HepG2 (cell line): ENCODE measurements at regions not wholly inside any gene's neighbourhood (a gene's known extent, or its start where the extent isn't known, plus 50 kb on each side); places are given as distances from the start of the nearest gene placed in this dataset.

Experiments used
- FOXP1 ChIP-seq, 2 experiments: fragments of 450-650 bp in 1 of 2; IDR thresholded peaks; 2 replicates each; pipeline ENCODE4 v1.6.1; 2017 to 2018; ENCODE audit warnings: antibody characterized with exemption in 1 of 2
- ZBTB26 ChIP-seq: IDR thresholded peaks from 2 replicates; pipeline ENCODE4 v1.6.1; 2016; ENCODE audit warnings: missing compliant biosample characterization, missing genetic modification reagents, borderline replicate concordance

GRCh38 chr16:35574011-35574410 lies 2114.6 kb downstream of the TP53TG3F start:
- TF ChIP-seq ZBTB26, result no peak
- TF ChIP-seq FOXP1 (IDR thresholded peaks at IDR 0.05), result no peak
- TF ChIP-seq FOXP1 (CRISPR knock-in tag; IDR thresholded peaks at IDR 0.05), result no peak
